T-helper 2 cell treated with Interferon-gamma antibody and Interleukin-4, amounts not matched to agents 100 ng/mL and 5 ng/mL, for 36 hours (primary cell): ENCODE measurements at regions not wholly inside any gene's neighbourhood (a gene's known extent, or its start where the extent isn't known, plus 50 kb on each side); places are given as distances from the start of the nearest gene placed in this dataset.
"Not testable (repeated sequence)": the region's sequence is repeated elsewhere in the genome, so short reads cannot be mapped to it uniquely, and the experiment has no call there.

ENCODE experiments used
- intact Hi-C: fragments of 100-400 bp; cut with micrococcal nuclease; formaldehyde crosslinking; loops from one replicate; pipeline ENCODE4 v1.15.1; 2023

DNA sequence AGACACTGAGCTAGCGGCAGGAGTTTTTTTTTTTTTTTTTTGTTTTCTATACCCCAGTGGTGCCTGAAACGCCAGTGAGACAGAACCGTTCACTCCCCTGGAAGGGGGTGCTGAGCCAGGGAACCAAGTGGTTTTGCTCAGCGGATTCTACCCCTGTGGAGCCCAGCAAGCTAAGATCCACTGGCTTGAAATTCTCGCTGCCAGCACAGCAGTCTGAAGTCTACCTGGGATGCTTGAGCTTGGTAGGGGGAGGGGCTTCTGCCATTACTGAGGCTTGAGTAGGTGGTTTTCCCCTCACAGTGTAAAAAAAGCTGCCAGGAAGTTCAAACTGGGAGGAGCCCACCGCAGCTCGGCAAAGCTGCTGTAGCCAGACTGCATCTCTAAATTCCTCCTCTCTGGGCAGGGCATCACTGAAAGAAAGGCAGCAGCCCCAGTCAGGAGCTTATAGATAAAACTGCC, 173.0 kb downstream of the DMAC1 start:
- intact Hi-C loops = not testable (repeated sequence)

DNA sequence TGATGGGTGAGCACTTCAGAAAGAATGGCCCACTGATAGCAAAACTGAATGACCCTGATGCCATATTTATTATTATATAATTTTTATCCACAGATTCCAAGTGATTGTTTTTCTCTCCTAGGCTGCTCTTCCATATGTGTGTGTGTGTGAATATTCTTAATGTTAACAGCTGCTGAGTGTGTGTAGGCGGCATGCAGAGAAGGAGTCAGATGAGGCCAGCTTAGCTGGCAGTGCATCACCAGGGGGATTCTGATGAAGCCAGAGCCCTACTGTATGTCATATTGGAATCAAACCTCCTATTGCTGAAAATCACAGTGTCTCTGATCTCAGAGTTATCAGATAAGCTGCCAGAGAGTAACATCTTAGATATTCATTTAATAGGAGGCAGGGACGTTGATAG, 177.1 kb downstream of the DMAC1 start:
- intact Hi-C loops = no loop called here

DNA sequence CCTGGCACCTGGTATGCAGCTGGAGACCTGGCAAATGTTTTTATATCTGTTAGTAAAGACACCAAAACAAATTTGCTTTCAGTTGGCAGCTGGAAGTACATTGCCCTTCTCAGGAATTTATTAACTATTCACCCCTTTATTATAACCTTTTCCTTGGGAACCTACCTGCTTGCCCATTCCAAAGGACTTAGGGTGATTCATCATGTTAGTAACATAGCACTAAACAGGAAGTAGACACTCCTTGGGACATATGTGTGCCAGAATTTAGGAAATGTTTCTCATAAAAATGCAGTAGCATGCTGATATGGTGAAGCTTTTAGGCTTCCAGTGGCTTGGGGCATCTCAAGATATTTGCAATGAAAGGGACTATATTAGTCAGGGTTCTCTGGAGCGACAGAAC, 184.2 kb downstream of the DMAC1 start:
- intact Hi-C loops = no loop called here

DNA sequence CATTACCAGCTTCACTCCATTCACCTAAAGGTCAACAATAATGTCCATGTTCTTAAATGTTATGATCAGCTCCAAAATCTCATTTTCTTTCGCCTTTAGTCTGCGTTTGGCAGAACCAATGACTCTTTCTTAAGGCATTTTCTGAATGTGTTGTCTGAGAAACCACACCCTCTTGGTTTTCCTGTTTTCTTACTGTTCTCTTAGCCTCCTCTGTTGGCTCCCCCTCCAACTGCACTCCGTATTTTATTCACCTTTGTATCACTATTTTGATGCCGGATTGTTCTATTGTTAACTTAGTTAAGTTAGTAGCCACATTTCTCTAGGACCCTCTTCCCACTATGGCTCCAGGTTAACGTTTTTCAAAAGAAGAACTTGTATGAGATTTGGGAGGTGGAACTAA, 185.6 kb downstream of the DMAC1 start:
- intact Hi-C loops = loop anchor here (1.0 kb wide), 1 partner anchor 44 kb away; no protein-coding TSS in a partner anchor

DNA sequence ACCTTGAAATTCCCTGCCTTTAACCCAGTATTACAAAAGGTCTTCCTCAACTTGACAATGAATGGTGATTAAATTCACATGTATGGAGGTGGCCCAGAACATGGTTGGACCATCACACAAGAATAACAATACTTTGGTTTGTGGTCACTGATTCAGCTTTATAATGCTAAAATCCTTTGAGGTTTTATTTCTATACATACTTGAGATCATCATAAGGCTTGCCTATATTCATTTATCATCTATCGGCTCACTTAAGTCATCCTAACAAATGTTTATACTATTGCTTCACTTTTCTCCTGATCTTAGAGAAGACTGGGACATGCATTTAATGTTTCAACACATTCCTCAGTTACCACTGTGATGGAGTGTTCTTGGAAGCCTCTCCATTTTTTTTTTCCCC, 191.3 kb downstream of the DMAC1 start:
- intact Hi-C loops = no loop called here

DNA sequence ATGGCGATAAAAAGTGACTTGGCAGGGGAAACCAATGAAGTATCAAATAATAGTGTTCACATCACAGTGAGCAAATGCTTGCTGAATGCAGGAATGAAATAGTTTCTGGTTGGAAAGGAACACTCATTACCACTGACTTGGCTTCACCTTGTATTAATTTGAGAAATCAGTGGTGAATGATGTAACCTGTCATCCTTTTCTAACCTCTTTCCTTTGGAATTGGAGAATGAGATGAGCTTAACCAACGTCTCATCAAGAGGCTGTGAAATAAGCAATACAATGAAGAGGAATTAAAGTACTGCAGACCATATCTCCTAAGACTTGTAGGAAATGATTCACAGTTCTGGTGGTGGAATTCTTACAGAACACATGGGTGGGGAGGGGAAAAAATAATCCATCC, 192.2 kb downstream of the DMAC1 start:
- intact Hi-C loops = no loop called here

DNA sequence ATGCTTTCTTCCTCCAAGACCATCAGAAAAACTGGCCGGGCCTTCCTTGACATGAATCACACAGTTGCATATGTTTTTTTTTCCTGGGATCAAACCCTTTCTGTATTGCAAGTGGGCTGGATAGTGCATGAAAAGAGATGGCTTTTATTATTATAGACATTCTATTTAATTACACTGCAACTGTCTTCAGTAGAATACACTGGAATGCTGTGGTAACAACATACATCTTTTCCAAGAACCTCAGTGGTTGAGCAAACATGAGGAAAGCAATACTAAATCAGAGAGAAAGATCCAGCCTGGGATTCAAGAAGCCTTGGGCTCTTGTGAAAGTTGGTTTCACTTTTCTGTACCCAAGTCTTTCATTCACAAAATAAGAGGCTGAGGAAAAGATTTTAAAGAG, 193.0 kb downstream of the DMAC1 start:
- intact Hi-C loops = no loop called here

DNA sequence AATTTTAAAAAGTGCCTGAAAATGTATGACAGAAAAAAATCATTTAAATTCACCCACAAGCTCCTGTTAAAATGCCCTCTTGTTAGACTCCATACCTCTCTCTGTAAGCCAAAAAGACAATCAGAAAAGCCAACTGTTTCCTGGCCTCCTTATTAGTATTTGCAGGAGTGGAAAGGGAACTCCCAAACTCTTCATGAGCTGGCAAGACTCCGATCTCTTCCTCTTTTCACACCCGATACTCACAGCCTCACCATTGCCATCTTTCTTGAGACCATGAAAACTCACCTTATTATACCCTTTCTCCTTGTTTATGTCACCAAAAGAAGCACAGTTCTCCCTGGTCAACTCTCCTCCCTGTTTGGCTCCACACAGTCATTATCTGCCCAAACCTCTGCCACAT, 197.8 kb downstream of the DMAC1 start:
- intact Hi-C loops = no loop called here

DNA sequence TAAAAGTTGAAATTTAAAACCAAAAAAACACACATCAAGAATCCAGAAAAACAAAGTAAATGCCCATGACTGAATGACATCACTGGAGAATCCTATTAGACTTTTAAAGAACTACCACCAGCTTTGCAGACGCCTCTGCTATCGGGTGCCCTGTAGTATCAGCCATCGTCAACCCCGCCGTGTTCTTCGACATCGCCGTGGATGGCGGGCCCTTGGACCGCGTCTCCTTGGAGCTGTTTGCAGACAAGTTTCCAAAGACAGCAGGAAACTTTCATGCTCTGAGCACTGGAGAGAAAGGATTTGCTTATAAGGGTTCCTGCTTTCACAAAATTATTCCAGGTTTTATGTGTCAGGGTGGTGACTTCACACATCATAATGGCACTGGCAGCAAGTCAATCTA, 201.9 kb downstream of the DMAC1 start:
- intact Hi-C loops = loop anchor here (10.0 kb wide), 1 partner anchor 47 kb away; no protein-coding TSS in a partner anchor

DNA sequence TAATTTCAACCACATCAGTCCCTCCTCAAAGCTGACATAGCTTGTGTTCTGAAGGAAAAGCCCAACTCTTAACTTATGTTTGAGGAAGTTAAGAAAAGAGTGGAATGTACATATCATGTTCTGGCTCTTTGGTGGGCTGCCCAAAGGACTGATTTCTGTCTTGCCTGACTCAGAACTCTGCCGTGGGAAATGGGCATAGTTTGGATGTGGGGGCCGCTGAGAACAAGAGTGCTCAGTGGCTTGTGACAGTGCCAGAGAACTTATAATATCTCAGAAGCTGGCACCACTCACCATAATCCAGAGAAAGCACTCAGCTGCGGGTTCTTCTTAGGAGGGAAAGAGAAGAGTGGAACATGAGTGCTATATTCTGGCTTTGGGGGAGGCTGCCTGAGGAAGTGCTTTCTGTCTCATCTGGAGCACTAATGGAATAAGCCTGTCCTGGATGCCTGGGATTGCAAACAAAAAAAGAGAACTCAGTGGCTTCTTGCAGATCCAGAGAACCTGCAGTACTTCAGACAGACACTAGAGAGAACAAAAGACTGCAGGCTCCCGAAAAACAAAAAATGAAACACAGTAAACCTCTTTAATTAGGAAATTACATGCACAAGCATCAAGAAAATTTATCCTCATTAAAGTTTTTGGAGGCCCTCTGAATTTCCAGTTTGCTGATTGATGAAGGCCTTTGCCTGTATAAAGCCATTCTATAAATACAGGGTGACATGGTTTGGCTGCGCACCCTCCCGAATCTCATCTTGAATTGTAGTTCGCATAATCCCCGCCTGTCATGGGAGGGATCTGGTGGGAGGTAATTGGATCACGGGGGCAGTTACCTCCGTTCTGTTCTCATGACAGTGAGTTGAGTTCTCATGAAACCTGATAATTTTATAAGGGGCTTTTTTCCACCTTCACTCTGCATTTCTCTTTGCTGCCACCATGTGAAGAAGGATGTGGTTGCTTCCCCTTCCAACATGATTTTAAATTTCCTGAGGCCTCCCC, 207.0 kb downstream of the DMAC1 start:
- intact Hi-C loops = loop anchor here (10.0 kb wide), 1 partner anchor 52 kb away; no protein-coding TSS in a partner anchor

DNA sequence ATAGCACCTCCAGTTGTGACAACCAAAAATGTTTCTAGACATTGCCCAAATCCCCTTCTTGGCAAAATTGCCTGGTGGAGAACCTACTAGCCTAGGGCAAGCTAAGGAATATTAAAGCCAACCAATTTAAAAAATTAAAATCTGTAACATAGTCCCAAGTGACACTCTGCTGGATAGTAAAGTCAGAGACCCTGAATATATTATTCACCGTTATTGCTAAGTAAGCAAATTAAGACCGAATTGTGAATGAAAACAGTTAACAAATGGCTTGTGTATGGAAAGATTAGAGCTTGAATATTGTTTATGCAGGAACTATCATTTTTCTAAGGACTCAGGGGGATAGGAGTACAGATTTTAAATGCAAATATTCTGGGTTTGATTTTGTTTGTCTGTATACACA, 208.1 kb downstream of the DMAC1 start:
- intact Hi-C loops = loop anchor here (10.0 kb wide), 1 partner anchor 53 kb away; no protein-coding TSS in a partner anchor

DNA sequence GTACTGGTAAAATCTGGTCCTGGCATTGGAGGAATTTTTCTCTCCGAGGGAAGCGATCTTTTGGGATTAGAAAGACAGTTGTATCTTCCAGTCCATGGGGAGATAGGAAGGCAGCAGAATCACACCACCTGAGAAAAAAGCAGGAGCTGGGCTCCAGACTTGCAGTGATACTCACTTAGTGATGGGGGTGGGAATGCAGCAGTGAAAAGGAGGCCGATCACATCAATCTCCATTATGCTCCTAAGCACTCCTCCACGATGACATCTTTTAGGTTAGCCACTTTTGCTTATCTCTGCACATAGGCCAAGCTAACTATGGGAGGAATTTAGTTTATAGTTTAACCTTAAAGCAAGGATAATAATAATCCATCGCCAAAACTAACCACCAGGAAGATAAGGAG, 219.0 kb downstream of the DMAC1 start:
- intact Hi-C loops = no loop called here

DNA sequence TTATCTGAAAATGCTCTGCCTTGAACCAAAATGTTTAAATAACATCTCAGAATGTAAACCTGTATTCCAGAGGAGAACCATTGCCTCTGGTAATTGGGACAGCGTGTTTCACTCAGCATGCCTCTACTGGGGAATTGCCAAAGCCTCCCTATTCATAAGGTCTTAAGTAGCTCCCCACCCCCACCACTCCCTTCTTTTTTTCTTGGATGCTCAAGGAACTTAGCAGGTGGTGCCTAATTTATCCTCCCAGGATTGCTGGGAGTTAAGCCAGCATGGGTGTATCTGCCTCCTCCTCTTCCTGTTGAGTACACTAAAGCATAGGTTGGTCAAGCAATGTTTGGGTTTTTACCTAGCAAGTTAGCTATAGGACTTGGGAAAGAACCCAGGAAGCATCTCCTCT, 220.2 kb downstream of the DMAC1 start:
- intact Hi-C loops = no loop called here

DNA sequence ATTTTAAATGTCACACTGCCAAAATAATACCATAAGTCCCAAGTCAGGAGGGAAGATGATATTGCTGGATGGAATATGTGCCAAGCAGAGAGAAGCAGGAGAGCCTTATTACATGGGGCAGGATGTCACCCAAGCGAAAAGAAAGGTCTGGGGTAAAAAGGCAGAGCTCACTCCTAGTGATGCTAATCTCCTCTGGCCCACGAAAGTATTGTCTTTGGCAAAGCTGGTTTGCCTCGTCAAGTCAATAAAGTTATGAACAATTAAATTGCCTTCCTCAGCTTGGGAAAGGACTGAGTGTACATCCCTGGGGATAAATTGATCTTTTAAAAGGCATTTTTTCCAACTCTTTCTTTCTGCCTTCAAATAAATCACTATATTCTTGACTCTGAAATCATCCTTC, 220.6 kb downstream of the DMAC1 start:
- intact Hi-C loops = no loop called here

DNA sequence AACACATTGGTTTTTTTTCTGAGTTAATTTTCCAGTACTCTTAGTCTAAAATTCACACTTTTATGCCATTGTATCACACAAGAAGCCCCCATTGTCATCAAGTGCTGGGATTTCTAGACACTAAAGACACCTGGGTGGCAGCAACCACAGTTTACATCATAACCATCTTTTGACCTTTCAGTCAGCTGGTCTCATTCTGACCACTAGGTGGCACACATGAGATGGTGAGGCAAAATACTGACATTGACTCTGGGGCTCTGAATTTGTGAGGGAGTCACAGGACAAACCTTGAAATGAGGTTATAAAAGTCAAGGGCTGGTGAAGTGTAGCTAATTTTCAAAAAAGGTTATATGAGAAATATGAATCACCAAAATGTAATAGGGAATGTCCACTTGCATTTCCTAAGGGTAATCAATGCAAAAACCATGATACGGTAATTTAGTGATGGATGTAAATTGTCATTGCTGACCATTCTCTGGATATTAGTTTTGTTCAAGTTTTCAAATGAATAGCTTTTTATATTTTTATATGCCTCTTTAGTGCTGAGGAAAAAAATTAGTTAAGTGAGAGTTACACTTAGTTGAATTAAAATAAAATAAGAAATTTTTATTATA, 229.4 kb downstream of the DMAC1 start:
- intact Hi-C loops = loop anchor here (1.0 to 5.0 kb wide), 4 partner anchors 44 to 1327 kb away; no protein-coding TSS in a partner anchor

DNA sequence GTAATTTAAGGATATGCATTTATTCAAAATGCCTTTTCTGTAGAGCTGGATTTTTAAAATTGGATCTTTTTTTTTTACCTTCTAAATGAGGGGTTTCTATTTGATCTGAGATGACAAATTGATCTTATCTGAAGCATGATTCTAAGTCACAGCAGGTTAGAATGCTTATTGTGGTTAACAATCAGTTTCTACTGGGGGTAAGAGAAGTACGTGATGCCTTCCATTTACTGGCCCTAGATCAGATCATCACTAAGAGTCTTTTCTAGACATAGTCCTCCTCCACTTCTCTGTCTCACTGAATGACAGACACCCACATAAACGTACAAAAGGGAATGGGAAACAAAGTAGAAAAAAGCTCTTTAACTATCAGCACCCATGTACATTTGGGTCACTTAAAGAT, 231.9 kb downstream of the DMAC1 start:
- intact Hi-C loops = no loop called here

DNA sequence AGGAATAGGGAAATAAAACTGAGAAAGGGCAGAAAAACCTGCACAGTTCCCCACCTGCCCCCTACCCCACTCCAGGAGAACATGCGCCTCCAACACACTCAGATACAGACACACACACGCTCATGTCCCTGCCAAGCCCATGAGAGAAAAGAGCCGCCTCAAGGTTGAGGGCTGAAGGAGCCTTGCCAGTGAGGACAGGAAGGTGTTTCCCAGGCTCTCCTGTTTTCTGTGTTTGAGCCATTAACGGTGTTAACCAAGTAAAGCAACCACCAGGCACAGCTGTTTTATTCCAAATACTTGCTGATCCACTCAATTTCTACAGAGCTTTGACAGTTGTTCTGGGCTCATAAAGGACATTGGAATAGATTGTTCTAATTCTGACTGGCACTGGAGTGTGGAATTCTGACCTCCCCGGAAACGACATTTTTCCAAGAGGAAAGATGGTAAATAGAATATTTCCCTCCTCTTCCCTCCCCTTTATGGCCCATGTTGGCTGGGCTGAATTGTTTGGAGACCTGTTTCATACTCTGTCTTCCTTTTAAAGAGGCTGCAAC, 238.0 kb downstream of the DMAC1 start:
- intact Hi-C loops = no loop called here

DNA sequence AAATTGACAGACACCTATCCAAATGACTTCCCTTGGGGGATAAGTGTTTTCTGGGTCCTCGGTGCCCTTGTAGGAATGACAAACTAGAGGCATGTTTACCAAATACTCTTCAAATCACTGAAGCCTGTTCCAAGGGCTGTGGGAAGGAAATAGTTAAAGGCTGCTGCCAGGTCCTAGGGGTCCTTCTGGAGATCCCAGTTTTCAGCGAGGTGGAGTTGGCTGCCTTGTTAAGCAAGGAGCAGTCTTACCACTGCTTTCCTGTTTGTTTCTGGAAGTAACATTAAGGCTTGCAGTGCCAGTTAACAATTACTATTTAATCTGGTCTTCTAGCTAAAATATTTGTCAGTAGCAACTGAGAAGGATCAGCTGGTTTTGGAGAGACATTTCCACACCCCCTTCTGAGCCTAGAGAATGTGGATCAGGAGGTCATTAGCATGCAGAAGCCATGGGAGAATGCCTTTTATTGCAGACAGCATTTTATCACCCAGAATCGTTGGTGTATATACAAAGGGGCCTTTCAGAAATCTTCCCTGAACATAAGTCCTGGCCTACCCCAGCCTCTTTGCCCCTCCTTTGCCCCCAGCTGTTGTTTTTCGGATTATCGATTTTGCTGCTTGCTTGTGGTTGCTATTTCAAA, 238.8 kb downstream of the DMAC1 start:
- intact Hi-C loops = no loop called here

DNA sequence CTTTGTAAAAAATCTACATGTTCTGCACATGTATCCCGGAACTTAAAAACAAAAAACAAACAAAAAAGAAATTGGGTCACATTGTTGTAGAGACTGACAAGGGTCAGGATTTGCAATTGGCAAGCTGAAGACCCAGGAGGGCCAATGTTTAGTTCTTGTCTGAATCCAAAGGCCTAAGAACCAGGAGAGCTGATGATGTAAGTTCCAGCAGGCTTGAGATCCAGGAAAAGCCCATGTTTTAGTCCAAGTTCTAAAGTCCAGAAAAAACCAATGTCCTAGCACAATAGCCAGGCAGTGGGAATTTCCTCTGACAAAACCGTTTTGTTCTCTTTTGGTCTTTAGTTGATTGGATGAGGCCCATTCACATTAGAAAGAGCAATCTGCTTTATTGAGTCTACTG, 244.9 kb downstream of the DMAC1 start:
- intact Hi-C loops = no loop called here

DNA sequence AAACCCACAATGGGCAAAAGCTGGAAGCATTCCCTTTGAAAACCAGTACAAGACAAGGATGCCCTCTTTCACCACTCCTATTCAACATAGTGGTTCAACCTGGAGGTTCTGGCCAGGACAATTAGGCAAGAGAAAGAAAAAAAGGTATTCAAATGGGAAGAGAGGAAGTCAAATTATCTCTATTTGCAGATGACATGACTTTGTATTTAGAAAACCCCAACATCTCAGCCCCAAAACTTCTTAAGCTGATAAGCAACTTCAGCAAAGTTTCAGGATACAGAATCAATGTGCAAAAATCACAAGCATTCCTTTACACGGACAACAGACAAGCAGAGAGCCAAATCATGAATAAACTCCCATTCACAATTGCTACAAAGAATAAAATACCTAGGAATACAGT, 246.9 kb downstream of the DMAC1 start:
- intact Hi-C loops = not testable (repeated sequence)

DNA sequence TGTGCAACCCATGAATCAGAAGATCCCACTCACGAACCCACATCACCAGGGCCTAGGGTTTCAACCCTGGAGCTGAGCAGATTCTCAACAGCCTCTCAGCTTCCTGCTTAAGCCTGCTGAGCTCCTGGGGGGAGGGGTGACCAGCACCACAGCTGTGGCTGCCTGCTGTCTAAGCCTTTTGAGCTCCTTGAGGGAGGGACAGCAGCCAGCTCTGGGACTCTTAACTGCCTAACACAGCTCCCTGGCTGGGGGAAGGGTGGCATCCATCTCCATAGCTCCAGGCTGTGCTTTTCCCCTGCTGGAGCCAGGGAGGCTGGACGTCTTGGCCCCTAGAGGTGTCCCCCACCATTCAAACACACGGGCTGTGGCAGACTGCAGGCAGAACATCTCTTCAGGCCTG, 250.3 kb downstream of the DMAC1 start:
- intact Hi-C loops = no loop called here

DNA sequence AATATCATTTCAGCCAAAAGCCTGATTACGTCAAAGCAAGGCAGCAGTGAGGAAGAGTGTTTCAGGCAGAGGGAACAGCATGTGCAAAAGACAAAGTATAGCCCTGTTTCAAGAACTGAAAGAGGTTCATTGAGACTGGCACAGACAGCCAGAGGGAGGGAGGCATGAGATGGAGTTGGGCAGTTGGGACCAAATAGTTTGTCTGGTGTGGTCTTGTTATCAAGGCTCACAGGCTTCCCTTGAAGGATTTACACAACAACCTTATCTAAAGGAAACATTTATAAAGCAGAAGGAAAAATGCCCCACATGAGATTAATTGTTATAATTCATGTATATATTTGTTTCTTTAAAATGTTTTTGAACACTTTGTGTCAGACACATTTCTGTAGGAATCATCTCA, 253.3 kb downstream of the DMAC1 start:
- intact Hi-C loops = no loop called here
